Epithelial cell of prostate (primary cell): ENCODE measurements at regions not wholly inside any gene's neighbourhood (a gene's known extent, or its start where the extent isn't known, plus 50 kb on each side); places are given as distances from the start of the nearest gene placed in this dataset.
"Not testable (repeated sequence)": the region's sequence is repeated elsewhere in the genome, so short reads cannot be mapped to it uniquely, and the experiment has no call there.

Experiments
- DNase-seq: peaks from one replicate; pipeline ENCODE4 v3.0.0-alpha.2; 2011; ENCODE audit warnings: low read depth, low spot score
- H3K27ac ChIP-seq: fragments of 450-650 bp; 2 replicates; pipeline ENCODE4 v1.5.1; 2017; ENCODE audit warnings: mild to moderate bottlenecking

DNA sequence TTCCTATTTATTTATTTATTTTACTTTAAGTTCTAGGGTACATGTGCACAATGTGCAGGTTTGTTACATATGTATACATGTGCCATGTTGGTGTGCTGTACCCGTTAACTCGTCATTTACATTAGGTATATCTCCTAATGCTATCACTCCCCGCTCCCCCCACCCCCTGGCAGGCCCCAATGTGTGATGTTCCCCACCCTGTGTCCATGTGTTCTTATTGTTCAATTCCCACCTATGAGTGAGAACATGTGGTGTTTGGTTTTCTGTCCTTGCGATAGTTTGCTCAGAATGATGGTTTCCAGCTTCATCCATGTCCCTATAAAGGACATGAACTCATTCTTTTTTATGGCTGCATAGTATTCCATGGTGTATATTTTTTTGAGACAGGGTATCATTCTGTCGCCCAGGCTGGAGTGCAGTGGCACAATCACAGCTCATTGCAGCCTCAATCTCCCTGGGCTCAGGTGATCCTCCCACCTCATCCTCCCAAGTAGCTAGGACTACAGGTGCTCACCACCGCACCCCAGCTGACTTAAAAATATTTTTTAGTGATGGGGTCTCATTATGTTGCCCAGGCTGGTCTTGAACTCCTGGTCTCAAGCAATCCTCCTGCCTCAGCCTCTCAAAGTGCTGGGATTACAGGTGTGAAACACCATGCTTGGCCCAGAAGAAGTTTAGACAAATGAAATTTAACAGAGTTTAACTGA, 140.6 kb downstream of the NPIPB5 start:
- not testable (repeated sequence) for DNase-seq, H3K27ac ChIP-seq

DNA sequence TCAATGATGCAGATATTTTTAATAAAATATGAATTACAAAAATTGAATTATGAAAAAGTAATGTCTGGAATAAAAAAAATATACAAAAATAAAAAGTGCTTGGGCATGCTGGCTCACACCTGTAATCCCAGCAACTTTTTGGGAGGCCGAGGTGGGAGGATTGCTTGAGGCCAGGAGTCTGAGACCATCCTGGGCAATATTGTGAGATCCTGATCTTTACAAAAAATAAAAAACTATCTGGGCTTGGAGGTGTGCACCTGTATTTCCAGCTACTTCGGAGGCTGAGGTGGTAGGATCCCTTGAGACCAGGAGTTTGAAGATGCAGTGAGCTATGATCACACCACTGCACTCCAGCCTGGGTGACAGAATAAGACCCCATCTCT, 141.8 kb downstream of the NPIPB5 start:
- no peak overlapping the region for H3K27ac ChIP-seq
- no peak for DNase-seq

DNA sequence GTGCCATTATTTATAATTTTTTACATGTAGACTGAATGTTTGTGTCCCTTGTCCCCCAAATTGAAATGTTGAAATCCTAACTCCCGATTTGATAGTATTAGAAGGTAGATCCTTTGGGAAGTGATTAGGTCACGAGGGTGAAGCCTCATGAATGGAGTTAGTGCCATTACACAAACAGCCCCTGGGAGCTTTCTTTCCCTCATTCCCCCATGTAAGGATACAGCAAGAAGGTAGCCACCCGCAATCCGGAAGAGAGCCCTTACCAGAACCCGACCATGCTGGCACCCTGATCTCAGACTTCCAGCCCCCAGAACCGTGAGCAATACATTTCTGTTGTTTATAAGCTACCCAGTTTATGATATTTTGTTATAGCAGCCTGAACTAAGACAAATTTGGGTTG, 143.2 kb downstream of the NPIPB5 start:
- no peak overlapping the region for H3K27ac ChIP-seq
- no peak for DNase-seq

DNA sequence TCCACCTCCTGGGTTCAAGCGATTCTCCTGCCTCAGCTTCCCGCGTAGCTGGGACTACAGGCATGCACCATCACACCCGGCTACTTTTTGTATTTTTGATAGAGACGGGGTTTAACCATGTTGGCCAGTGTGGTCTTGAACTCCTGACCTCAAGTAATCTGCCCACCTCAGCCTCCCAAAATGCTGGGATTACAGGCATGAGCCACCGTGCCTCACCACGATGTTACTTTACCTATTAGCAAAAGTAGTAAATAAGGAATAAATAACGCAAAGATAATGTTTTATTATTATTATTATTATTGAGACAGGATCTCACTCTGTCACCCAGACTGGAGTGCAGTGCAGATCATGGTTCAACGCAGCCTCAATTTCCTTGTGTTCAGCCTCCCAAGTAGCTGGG, 145.9 kb downstream of the NPIPB5 start:
- not testable (repeated sequence) for DNase-seq, H3K27ac ChIP-seq

DNA sequence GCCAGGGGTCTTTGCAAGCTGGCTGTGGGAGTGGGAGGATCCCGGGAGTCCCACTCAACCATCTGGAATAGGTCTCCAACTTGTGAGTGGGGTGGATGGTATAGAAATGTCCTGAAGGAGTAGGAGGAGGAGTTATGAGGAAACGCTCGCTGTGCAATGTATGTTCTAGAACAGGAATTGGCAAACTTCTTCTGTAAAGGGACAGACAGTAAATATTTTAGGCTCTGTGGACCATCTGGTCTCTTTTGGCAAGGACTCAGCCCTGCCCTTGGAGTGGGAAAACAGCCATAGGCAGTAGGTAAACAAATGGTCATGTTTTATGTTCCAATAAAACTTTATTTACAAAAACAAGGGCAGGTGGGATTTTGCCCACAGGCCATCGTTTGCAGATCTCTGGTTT, 149.2 kb downstream of the NPIPB5 start:
- no peak for DNase-seq

DNA sequence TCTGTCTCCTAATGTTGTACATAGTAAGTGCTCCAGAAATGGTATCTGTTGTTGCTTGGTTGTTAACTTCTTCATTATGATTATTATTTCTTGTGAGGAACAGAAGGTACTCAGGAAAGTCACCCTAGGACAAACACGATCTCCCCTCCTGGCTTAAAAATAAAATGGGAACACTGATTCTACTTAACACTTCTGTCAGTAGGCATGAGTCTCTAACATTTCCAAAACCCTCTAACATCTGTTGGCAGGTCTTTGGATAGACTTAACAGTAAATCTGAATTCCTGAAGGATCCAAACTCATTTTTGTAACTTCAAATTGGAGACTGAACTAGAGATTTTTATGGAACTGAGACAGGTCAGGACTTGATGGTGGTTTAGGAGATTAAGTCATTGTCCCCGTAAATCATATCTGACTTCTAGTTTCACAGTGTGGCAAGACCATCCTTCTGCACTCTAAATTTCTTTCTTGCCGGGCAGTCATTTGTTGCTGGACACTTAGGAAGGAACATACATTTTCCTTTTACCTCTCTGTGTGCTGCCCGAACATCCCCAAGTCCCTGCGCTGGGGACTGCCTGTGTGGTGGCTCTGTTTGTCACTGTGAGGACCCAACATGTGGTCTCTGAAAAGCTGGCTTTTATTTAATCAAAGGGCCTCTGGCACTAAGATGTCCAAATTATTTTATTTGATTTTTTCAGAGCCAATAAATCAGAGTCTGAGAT, 149.9 kb downstream of the NPIPB5 start:
- H3K27ac ChIP-seq: no peak overlapping the region
- no peak for DNase-seq

More for the DNA sequence above, 149.2 kb downstream of the NPIPB5 start:
- no peak overlapping the region for H3K27ac ChIP-seq

DNA sequence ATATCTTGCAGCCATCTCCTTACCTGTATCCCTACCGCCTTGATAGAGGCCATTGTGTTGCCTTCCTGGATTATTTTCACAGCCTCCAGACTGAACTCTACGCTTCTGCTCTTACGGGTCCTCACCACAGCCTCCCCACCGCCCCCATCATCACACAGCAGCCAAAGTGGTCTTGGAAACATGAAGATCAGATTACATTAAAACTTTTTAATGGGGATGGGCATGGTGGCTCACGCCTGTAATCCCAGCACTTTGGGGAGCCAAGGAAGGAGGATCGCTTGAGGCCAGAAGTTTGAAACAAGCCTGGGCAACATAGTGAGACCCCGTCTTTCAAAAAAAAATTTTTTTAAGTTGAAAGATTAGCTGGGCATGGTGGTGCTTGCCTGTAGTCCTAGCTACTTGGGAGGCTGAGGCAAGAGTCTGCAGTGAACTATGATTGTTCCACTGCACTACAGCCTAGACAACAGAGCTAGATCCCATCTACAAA, 150.5 kb downstream of the NPIPB5 start:
- H3K27ac ChIP-seq: no peak overlapping the region
- DNase-seq: no peak

DNA sequence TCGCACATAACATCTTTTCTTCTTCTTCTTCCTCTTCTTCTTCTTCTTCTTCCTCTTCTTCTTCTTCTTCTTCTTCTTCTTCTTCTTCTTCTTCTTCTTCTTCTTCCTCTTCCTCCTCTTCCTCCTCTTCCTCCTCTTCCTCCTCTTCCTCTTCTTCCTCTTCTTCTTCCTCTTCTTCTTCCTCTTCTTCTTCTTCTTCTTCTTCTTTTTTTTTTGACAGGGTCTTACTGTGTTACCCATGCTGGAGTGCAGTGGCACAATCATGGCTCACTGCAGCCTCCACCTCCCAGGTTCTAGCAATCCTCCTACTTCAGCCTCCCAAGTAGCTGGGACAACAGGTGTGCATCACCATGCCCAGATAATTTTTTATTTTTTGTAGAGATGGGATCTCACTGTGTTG, 151.0 kb upstream of the HS3ST2 start:
- not testable (repeated sequence) for H3K27ac ChIP-seq, DNase-seq

DNA sequence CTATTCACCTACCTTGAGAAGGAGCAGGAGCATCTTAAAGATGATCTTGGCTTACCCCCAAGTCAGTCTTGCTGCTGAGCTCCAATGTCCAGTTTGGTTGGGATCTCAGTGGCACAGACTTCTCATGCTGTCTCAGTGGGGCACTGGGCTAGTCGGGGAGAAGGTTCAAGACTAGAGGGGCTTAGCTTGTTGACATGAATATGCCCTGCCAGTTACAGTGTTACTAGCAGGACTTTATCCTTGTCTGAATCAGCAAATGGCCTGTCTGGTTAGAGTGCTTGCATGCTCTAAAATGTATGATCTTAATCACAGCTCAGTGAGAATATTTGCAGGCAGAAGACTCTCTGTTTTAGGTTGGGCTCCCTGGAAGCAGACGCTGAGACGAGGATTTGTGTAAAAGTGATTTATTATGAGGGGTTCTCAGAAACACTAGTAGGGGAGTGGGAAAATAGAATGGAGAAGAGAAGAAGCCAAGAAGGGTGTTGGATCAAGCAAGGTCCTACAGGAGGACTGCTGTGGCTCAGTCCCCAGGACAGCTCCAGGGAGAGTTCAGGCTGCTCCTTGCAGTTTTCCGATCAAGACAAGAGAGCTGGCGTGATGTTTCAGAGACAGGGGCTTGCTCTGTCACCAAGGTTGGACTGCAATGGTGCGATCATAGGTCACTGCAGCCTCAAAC, 150.4 kb upstream of the HS3ST2 start:
- no peak for DNase-seq
- H3K27ac ChIP-seq: no peak overlapping the region

DNA sequence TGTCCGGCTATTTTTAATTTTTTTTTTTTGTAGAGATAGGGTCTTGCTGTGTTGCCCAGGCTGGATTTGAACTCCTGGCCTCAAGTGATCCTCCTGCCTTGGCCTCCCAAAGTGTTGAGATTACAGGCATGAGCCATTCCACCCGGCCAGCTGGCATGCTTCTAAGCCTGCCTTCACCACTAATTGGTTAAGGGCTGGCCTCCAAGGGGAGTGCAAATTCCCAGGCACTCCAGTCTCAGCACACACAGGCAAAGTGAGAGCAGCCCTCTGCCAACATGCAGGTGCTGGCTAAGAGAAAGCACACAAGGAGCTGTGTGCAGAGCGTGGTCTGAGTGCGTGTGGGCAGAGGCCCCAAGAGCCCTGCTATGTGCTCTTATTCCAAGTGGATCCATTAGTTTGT, 149.8 kb upstream of the HS3ST2 start:
- no peak for DNase-seq
- H3K27ac ChIP-seq: no peak overlapping the region

DNA sequence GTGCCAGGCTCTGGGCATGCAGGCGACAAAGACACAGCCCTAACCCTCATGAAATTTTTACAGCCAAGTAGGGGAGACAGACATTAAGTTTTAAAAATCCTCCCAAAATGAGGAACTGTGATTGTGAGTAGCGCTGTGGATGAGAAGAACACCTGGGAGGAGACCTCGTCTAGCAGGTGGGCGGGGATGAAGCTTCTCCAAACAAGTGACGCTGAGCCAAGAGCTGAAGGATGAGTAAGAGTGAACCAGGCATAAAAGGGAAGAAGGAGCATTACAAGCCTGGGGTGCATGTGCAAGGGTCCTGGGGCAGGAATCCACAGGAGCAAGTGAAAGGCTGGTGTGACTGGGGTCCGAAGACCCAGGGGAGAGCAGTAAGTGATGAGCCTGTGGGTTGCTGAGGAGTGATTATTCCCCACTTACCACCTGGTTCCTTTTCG, 149.4 kb upstream of the HS3ST2 start:
- no peak for DNase-seq
- no peak overlapping the region for H3K27ac ChIP-seq

DNA sequence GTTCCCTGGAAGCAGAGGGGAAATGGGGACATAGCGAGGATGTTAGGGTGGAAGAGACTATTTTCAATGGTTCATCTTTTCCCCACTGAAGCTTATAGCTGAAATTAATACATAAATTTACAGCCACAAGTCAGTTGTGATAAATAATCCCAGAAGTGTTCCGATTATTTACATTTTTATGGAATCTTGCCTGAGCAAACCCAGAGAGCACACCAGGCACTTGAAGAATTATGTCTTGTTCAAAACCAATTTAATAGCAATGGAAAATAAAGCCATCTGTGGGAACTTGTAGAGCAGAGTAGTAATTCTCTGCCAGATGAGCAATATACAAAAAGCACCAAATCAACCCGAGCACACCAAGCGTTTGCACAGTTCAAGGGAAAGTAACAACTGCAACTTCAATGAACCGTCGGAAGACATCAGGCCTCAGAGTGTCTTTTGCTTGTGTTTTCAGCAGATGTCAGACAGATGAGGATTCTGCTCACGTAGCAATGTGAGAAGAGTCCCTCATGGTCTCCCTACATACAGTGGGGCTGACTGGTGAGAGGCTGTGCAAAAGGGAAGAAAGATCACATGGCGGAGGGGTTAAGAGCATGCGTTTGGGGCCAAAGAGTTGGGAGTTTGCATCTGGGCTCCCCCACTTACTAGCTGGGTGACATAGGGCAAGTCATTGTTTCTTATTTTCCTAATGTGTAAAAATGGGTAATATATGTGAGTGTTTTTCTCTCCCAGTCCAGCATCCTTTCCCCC, 148.7 kb upstream of the HS3ST2 start:
- DNase-seq: no peak
- H3K27ac ChIP-seq: no peak overlapping the region

DNA sequence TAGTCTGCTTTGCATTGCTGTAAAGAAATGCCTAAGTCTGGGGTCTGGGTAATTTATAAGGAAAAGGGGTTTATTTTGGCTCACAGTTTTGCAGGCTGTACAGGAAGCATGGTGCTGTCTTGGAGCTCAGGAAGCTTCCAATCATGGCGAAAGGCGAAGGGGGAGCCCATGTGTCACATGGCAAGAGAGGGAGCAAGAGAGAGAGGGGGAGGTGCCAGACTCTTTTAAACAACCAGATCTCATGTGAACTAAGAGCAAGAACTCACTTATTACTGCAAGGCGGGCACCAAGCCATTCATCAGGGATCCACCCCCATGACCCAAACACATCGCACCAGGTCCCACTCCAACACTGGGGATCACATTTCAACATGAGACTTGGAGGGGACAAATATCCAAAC, 148.2 kb upstream of the HS3ST2 start:
- DNase-seq: no peak

DNA sequence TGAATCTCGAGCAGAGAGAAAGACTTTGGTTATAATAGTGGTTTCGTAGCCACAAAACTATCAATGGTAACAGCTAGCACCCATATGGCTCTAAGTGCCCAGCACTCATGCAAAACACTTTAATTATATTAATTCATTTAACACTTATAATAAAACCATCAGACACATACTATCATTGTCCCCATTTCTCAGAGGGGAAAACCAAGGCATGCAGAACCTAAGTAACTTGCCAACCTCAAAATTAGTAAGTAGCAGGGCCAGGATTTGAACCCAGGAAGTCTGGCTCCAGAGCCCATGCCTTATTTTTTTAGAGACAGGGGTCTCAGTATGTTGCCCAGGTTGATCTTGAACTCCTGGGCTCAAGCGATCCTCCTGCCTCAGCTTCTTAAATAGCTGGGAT, 145.6 kb upstream of the HS3ST2 start:
- no peak overlapping the region for H3K27ac ChIP-seq
- DNase-seq: no peak

More for the DNA sequence above, 148.2 kb upstream of the HS3ST2 start:
- H3K27ac ChIP-seq: no peak overlapping the region

DNA sequence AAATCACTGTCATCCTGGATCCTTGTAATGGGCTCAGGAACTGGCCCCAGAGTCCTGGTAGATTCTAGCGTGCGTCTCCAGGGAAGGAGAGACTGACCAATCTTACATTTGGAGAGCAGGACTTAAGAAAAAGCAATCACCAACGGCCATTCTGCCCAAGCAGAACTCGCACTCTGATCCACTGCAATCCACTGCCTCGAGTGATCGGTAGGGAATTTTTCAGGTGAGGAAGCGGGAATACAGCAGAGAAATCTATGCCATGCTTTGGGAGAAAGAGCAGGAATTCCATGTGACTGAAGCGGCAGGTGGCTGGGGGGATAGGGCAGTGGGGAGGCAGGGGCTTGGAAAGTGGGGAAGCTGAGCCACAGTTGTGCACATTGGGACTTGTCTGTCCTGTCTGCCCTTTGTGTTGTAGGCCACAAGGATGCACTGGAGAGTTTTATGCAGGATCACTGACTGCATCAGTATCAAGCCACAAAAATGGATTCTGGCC, 143.9 kb upstream of the HS3ST2 start:
- no peak for DNase-seq

DNA sequence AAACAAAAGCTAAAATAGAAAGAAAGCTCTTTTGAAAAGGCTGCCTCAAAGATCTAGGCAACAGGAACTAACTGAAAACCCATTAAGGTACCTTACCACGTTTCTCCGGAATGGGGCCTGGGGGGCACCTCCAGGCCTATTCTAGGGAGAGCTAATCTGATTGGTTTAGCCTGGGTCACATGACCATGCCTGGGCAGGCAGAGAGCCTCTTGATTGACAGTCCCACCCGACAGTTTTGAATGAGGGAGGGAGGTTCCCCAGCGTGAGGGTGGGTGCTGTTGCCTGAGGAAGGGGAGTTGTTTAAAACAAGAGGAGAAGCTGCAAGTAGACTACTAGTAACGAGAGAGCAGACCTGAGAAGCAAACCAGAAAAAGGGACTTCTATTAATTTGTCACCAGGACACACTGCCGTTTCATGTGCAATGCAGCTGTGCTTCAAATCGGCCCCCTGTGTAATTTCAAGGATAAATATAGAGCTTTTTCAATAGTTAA, 143.4 kb upstream of the HS3ST2 start:
- H3K27ac ChIP-seq: no peak overlapping the region
- DNase-seq: no peak

More for the DNA sequence above, 143.9 kb upstream of the HS3ST2 start:
- H3K27ac ChIP-seq: no peak overlapping the region

DNA sequence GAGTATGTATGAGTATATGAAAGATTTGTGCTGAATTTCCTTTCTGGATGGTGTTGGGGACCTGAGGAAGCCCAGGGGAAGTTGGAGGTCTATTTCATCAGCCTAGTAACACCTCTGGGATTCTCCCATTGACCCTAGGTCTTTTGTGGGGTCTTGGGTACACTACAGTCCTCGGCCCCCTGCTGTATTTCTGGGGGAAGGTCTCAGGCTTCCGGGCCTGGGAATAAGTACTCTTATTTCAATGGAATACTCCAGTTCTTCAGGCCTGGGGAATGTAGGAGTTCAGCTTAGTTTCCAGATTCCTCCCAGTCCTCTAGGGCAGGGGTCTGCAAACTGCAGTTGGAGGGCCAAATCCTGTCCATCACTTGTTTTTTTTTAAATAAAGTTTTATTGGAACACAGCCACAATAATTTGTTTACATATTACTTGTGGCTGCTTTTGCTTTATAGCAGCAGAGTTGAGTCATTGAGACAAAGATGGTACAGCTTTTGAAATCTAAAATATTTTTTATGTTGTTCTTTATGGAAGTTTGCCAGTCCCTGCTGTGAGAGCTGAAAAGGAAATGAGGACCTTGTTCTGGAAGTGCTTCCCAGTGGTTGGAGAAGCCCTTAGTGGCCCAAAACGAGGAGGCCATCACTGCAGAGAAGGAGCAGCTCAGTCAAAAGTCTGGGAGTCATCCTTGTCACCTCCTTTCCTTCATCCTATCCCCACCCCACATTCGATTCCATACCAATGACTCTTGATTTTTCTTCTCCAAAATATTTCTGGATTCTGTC, 142.5 kb upstream of the HS3ST2 start:
- H3K27ac ChIP-seq: no peak overlapping the region

DNA sequence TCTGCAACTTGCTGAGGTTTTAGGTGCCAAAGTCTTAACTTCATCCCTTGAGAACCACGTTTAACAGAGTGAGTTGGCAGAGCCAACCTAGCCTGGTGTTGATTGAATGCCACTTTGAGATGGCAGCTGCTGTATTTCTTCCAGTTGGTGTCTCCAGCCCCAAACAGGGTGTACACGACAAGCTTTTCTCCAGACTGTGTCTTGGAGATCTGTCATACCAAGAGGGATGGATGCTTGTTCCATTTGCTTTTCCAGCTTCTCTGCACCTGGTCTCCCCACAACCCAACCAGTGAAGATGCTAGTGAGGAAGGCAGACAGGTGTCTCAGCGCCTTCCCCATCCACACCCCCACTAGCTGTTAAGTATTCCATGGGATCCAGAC, 141.1 kb upstream of the HS3ST2 start:
- H3K27ac ChIP-seq: no peak overlapping the region
- no peak for DNase-seq

More for the DNA sequence above, 142.5 kb upstream of the HS3ST2 start:
- no peak for DNase-seq

DNA sequence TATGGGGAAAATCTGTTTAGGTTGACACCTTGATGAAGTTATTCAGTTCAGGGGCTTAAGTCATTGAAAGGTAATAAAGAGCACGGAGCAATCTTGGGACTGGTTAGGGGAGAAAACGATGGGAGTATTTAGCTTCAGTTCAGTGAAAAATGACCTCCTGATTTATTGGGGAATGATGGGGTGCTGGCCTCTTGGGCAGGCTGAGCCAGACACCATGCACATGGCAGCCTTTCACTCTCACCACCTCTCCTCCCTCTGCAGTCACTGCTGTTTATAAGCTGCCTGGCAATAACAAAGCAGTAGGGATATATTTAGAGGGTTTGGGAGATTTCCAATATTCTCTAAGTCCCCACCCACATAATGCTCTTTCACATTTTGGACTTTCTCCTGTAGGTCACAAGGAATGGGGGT, 140.5 kb upstream of the HS3ST2 start:
- no peak for DNase-seq
- no peak overlapping the region for H3K27ac ChIP-seq
